PC-9 (cell line): ENCODE measurements at regions not wholly inside any gene's neighbourhood (a gene's known extent, or its start where the extent isn't known, plus 50 kb on each side); places are given as distances from the start of the nearest gene placed in this dataset.

Experiments
- BruUV-seq: library from RNA; stranded (reverse); fragments of 400-500 nt; replicated peaks from 2 replicates; lab custom pipeline; 2021; lab: Mats Ljungman, UMichigan
- CTCF ChIA-PET: fragments of 300-600 bp; sonication (Branson Sonifier 250); formaldehyde crosslinking; loops from one replicate; lab custom pipeline; 2022; ENCODE audit warnings: antibody characterized with exemption; lab: Charles Lee
- POLR2A ChIA-PET: fragments of 300-600 bp; sonication (Branson Sonifier 250); formaldehyde crosslinking; loops from one replicate; lab custom pipeline; 2022; ENCODE audit warnings: antibody characterized with exemption; ENCODE audit not compliant: unreplicated experiment; lab: Charles Lee
- DNase-seq, 2 experiments: peaks; one replicate each; pipeline versions ENCODE4 v3.0.0 to v3.0.0-alpha.2; 2015 to 2022; ENCODE audit warnings: mixed read lengths in 1 of 2
- H2AFZ ChIP-seq: fragments of 200-600 bp; sonication (generic); 2 replicates; pipeline ENCODE4 v1.8.1; 2017; ENCODE audit warnings: antibody characterized with exemption
- H3F3A ChIP-seq: fragments of 200-600 bp; sonication (generic); 2 replicates; pipeline ENCODE4 v1.8.1; 2017; ENCODE audit warnings: antibody characterized with exemption, mild to moderate bottlenecking, low read depth; ENCODE audit not compliant: insufficient read depth
- H3K27ac ChIP-seq: fragments of 200-600 bp; sonication (generic); 2 replicates; pipeline ENCODE4 v1.6.1; 2016; ENCODE audit warnings: mixed run types
- H3K27me3 ChIP-seq: fragments of 200-600 bp; sonication (generic); 2 replicates; pipeline ENCODE4 v1.6.1; 2016; ENCODE audit warnings: low read depth, mixed run types; ENCODE audit not compliant: insufficient read depth
- H3K36me3 ChIP-seq: fragments of 200-600 bp; sonication (generic); 2 replicates; pipeline ENCODE4 v1.6.1; 2016; ENCODE audit warnings: low read depth, mixed run types
- H3K4me1 ChIP-seq: fragments of 200-600 bp; sonication (generic); replicated peaks from 2 replicates; pipeline ENCODE4 v1.6.1; 2016; ENCODE audit warnings: mixed run types; ENCODE audit not compliant: insufficient read depth
- H3K4me2 ChIP-seq: fragments of 200-600 bp; sonication (generic); 2 replicates; pipeline ENCODE4 v1.6.1; 2017; ENCODE audit warnings: mixed run types
- H3K4me3 ChIP-seq: fragments of 200-600 bp; sonication (generic); 2 replicates; pipeline ENCODE4 v1.6.1; 2016; ENCODE audit warnings: mixed run types
- H3K79me2 ChIP-seq: fragments of 200-600 bp; sonication (generic); 2 replicates; pipeline ENCODE4 v1.6.1; 2017; ENCODE audit warnings: low read depth, mixed run types
- H3K9me2 ChIP-seq: fragments of 200-600 bp; sonication (generic); 2 replicates; pipeline ENCODE4 v1.8.1; 2017; ENCODE audit warnings: mild to moderate bottlenecking; ENCODE audit not compliant: insufficient read depth
- H3K9me3 ChIP-seq: fragments of 200-600 bp; sonication (generic); 2 replicates; pipeline ENCODE4 v1.8.1; 2016; ENCODE audit warnings: low read depth; ENCODE audit not compliant: insufficient read depth
- H4K20me1 ChIP-seq: fragments of 200-600 bp; sonication (generic); 2 replicates; pipeline ENCODE4 v1.8.1; 2017; ENCODE audit not compliant: insufficient read depth
- CTCF ChIP-seq: fragments of 200-600 bp; sonication (generic); conservative IDR thresholded peaks from 2 replicates; pipeline ENCODE4 v1.6.1; 2017; ENCODE audit warnings: mixed run types, antibody characterized with exemption, mild to moderate bottlenecking, moderate library complexity
- EZH2 ChIP-seq: fragments of 200-600 bp; sonication (generic); IDR thresholded peaks from 2 replicates; pipeline ENCODE4 v1.8.0; 2017; ENCODE audit warnings: antibody characterized with exemption, low read depth
- intact Hi-C: fragments of 100-400 bp; cut with micrococcal nuclease; formaldehyde crosslinking; loops from one replicate; pipeline ENCODE4 v1.10.0; 2022; ENCODE audit not compliant: unreplicated experiment

GRCh38 chr2:16162491-16163040 lies 222.2 kb downstream of the MYCN start:
- TF ChIP-seq EZH2 (no peak), CTCF (no peak)
- Histone ChIP-seq H3K9me3 (no peaks in the 10 kb centered on the region), H3K36me3 (no peaks in the 10 kb centered on the region), H3K4me1 (no peaks in the 10 kb centered on the region), H3K4me2 (no peak overlapping the region), H3K27me3 (peaks cover 57% of the 10 kb centered on the region), H3K4me3 (no peak overlapping the region), H3F3A (no peaks in the 10 kb centered on the region), H3K79me2 (no peaks in the 10 kb centered on the region), H2AFZ (no peak overlapping the region), H3K27ac (no peak overlapping the region), H4K20me1 (no peaks in the 10 kb centered on the region), H3K9me2 (no peaks in the 10 kb centered on the region)
- intact Hi-C loops: no loop called here
- ChIA-PET POLR2A (no interaction called here), CTCF (no interaction called here)
- BruUV-seq: no TSS peak
- DNase-seq: no peak

DNA sequence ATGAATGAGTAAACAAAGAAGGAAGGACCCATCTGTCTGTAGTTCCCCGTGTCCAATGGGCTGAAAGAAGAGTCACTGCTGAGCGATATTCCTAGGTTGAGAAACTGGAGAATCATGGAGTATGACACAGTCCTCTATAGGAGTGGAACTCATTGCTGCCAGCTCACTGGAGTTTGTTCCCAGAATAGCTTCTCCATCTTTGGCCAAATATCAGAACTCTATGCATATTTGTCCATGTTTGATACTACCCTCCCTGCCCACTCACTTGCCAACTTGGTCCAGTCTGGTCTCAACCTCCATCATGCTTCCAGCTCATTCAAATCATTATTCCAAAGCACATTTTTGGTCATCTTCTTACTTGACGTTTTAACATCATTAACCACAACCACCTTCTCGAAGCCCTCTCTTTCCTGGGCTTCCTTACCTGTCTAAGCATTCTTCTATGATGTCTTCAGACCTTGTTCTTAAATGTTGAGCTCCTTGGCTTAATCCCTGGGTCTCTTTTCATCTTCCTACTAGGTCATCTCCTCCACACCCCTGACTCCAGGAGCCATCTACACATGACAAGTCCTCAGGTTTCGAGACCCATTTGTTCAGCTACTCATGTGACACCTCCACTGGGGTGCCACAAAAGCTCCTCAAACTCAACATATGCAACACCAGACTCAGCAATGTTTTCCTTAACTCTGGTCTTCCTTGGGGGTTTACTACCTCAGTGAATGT lies 221.6 kb downstream of the MYCN start:
- intact Hi-C loops: no loop called here
- Histone ChIP-seq H3K36me3 (no peaks in the 10 kb centered on the region), H3K27me3 (peaks cover 55% of the 10 kb centered on the region), H3K27ac (no peak overlapping the region), H3K9me2 (no peaks in the 10 kb centered on the region), H3K4me2 (no peak overlapping the region), H2AFZ (no peak overlapping the region), H3K4me1 (no peaks in the 10 kb centered on the region), H3K4me3 (no peak overlapping the region), H3F3A (no peaks in the 10 kb centered on the region), H3K9me3 (no peaks in the 10 kb centered on the region), H3K79me2 (no peaks in the 10 kb centered on the region), H4K20me1 (no peaks in the 10 kb centered on the region)
- ChIA-PET CTCF (no interaction called here), POLR2A (no interaction called here)
- no peak for TF ChIP-seq CTCF
- no peak for TF ChIP-seq EZH2
- no peak for DNase-seq
- BruUV-seq: no TSS peak

DNA sequence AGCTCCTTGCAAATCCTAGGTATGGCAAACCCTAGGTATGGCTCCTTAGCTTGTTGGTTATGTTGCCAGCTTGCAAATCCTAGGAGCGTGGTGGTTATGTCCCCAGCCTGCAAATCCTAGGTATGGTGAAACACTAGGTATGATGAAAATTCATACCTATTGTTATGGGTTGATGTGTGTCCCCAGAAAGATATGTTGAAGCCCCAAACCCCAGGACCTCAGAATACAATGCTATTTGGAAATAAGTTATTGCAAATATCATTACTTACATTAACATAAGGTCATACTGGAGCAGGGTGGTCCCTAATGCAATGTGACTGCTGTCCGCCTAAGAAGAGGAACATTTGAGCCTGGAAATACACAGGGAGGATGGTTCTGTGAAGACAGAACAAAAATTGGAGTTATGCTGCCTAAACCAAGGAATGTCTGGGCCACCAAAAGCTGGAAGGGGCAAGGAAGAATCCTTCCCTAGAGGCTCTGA lies 220.8 kb downstream of the MYCN start:
- no peak overlapping the region for H3K4me3 ChIP-seq
- CTCF ChIA-PET: no interaction called here

More for the DNA sequence above, 220.8 kb downstream of the MYCN start:
- Histone ChIP-seq H2AFZ (no peak overlapping the region), H3F3A (no peaks in the 10 kb centered on the region), H3K27ac (no peak overlapping the region), H3K36me3 (no peaks in the 10 kb centered on the region), H3K79me2 (no peaks in the 10 kb centered on the region), H3K9me2 (no peaks in the 10 kb centered on the region), H3K4me2 (no peak overlapping the region), H4K20me1 (no peaks in the 10 kb centered on the region), H3K27me3 (peaks cover 50% of the 10 kb centered on the region), H3K9me3 (no peaks in the 10 kb centered on the region), H3K4me1 (no peaks in the 10 kb centered on the region)
- DNase-seq: no peak
- POLR2A ChIA-PET: no interaction called here
- intact Hi-C loops: no loop called here
- no TSS peak for BruUV-seq
- no peak for TF ChIP-seq CTCF
